SK-N-SH (cell line): ENCODE measurements at regions not wholly inside any gene's neighbourhood (a gene's known extent, or its start where the extent isn't known, plus 50 kb on each side); places are given as distances from the start of the nearest gene placed in this dataset.

Source experiments
- EZH2phosphoT487 ChIP-seq: fragments of 200-600 bp; sonication (generic); IDR thresholded peaks from 2 replicates; pipeline ENCODE4 v1.6.1; 2017; ENCODE audit warnings: low read depth, mixed run types, mild to moderate bottlenecking, antibody characterized with exemption, moderate library complexity, borderline replicate concordance
- RAD21 ChIP-seq: IDR thresholded peaks from 2 replicates; pipeline ENCODE4 v1.6.1; 2012; ENCODE audit warnings: mild to moderate bottlenecking, low read length
- YY1 ChIP-seq: IDR thresholded peaks from 2 replicates; pipeline ENCODE4 v1.4.0; 2012; ENCODE audit warnings: low read depth, mild to moderate bottlenecking
- TF ChIP-seq, protein P1 (sequence below): fragments of 200-600 bp; sonication (generic); IDR thresholded peaks from 2 replicates; pipeline ENCODE4 v1.6.1; 2017; ENCODE audit warnings: antibody characterized with exemption, mild to moderate bottlenecking, moderate library complexity
- TF ChIP-seq, protein P2 (sequence below): IDR thresholded peaks from 2 replicates; pipeline ENCODE4 v1.6.1; 2012; ENCODE audit warnings: mild to moderate bottlenecking, low read depth, low read length, moderate library complexity

DNA sequence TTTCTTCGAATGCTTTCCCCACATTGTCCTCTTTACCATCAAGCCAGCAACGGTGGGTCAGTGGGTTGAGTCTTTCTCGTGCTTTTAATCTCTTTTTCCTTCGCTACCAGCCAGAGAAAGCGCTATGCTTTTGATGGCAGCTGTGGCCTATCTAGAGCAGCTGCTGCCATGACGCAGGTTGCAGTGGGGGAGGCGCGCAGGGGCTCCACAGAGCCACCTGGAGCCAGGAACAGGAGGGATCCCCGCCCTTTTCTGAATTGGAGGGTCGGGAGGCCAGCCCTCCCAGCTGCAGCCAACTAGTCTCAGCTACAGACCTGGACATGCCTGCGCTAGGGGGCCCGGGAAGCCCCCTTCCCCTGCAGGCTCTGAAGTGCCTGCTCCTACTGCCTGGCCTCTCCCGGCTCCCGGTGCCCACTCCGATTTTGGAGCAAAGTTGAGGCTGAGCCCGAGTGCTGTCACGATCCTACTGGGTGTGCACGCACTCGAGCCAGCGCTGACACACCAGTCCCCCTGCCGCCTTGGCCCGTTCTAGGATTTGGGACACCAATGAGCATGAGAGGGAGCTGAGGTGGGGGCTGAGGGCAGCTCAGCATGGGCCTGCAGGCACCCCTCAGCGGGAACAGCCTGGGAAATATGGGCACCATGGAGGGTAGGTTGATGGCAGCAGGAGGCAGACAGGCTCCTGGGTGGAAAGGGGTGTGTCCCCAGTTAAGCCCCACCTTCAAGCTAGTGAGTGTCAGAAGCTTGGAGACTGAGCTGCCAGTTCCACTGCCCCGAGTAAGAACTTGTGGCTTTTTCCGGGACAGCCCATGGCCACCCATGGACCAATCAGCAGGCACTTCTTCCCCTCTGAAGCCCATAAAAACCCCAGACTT, 784.2 kb downstream of the SLC6A15 start:
- no peak for TF ChIP-seq EZH2phosphoT487
- TF ChIP-seq, protein P1, sequence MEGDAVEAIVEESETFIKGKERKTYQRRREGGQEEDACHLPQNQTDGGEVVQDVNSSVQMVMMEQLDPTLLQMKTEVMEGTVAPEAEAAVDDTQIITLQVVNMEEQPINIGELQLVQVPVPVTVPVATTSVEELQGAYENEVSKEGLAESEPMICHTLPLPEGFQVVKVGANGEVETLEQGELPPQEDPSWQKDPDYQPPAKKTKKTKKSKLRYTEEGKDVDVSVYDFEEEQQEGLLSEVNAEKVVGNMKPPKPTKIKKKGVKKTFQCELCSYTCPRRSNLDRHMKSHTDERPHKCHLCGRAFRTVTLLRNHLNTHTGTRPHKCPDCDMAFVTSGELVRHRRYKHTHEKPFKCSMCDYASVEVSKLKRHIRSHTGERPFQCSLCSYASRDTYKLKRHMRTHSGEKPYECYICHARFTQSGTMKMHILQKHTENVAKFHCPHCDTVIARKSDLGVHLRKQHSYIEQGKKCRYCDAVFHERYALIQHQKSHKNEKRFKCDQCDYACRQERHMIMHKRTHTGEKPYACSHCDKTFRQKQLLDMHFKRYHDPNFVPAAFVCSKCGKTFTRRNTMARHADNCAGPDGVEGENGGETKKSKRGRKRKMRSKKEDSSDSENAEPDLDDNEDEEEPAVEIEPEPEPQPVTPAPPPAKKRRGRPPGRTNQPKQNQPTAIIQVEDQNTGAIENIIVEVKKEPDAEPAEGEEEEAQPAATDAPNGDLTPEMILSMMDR = no peak
- no peak for TF ChIP-seq YY1
- TF ChIP-seq RAD21 = no peak
- TF ChIP-seq, protein P2, sequence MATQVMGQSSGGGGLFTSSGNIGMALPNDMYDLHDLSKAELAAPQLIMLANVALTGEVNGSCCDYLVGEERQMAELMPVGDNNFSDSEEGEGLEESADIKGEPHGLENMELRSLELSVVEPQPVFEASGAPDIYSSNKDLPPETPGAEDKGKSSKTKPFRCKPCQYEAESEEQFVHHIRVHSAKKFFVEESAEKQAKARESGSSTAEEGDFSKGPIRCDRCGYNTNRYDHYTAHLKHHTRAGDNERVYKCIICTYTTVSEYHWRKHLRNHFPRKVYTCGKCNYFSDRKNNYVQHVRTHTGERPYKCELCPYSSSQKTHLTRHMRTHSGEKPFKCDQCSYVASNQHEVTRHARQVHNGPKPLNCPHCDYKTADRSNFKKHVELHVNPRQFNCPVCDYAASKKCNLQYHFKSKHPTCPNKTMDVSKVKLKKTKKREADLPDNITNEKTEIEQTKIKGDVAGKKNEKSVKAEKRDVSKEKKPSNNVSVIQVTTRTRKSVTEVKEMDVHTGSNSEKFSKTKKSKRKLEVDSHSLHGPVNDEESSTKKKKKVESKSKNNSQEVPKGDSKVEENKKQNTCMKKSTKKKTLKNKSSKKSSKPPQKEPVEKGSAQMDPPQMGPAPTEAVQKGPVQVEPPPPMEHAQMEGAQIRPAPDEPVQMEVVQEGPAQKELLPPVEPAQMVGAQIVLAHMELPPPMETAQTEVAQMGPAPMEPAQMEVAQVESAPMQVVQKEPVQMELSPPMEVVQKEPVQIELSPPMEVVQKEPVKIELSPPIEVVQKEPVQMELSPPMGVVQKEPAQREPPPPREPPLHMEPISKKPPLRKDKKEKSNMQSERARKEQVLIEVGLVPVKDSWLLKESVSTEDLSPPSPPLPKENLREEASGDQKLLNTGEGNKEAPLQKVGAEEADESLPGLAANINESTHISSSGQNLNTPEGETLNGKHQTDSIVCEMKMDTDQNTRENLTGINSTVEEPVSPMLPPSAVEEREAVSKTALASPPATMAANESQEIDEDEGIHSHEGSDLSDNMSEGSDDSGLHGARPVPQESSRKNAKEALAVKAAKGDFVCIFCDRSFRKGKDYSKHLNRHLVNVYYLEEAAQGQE = no peak
